ENCODE measurements at regions not wholly inside any gene's neighbourhood (a gene's known extent, or its start where the extent isn't known, plus 50 kb on each side); places are given as distances from the start of the nearest gene placed in this dataset.

DNA sequence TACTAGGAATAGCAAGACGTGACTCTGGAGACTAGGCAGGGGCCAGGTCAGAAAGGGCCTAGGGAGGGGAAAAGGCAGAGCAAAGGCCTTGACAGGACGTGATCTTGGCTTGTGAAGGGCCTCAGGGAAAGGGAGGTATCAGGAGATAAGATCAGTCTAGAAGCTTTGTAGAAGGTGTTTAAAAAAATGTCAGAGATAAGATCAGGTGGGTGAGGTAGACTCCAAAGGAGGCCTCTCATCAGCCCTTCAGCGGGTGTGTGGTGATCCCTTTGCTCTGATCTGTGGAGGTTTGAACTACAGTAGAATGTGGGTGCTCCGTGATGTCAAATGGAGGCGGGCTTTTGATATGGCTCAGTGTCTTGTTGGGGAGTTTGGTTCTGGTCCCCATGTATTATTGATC is 78.8 kb upstream of the PRPS1 start (continued):
- no peak for TF ChIP-seq ZNF114 (CRISPR knock-in tag; IDR thresholded peaks at IDR 0.05)

DNA sequence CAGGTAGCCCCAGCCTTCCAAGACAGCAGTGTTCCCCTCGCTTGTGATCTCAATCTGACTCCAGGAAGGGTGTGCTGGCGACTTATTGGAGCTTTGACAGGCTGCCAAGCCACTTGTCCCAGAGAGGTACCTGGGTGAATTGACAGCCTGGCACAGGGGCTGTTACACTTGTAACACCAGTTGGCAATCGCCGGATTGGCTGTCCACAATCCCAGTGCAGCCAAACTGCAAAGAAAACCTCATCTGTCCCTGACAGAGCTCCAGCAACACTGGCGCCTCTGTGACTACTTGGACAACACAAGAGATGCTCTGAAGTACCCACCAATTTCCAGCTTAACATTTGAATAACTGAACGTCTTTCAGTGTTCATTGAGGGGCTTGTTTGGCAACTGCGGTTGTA is 76.8 kb upstream of the PRPS1 start:
- H3K27ac ChIP-seq (ENCODE audit: low read depth): no peak overlapping the region
- DNase-seq (ENCODE audit: low spot score): no peak
- H4K20me1 ChIP-seq (replicated peaks; ENCODE audit: insufficient read depth): no peaks in the 10 kb centered on the region
- H3K9me3 Mint-ChIP-seq: no peaks in the 10 kb centered on the region
- H3K4me3 Mint-ChIP-seq: no peak overlapping the region
- no peaks in the 10 kb centered on the region for H3F3A ChIP-seq (replicated peaks; ENCODE audit: low read depth)
- H3K36me3 ChIP-seq (ENCODE audit: insufficient read depth): no peaks in the 10 kb centered on the region
- H3K4me1 Mint-ChIP-seq: 0 out of 3 replicates have a peak, but pooled peaks cover 3% of the 10 kb centered on the region
- no peaks in the 10 kb centered on the region for H3K79me2 ChIP-seq (replicated peaks; ENCODE audit: insufficient read depth)
- H2AFZ ChIP-seq: no peak overlapping the region
- H3K4me2 ChIP-seq: no peak overlapping the region
- peaks cover 3% of the 10 kb centered on the region for H3K27me3 Mint-ChIP-seq (ENCODE audit: insufficient read depth, low read depth, poor library complexity)
- no peaks in the 10 kb centered on the region for H3K9me2 ChIP-seq (ENCODE audit: insufficient read depth)
- H3K4me1 ChIP-seq (ENCODE audit: insufficient read depth): no peaks in the 10 kb centered on the region
- no peaks in the 10 kb centered on the region for H3K27me3 ChIP-seq (ENCODE audit: insufficient read depth)
- H3K36me3 Mint-ChIP-seq (ENCODE audit: low read depth): no peaks in the 10 kb centered on the region
- TF ChIP-seq ZNF114 (CRISPR knock-in tag; IDR thresholded peaks at IDR 0.05): no peak
- TF ChIP-seq, protein P1, sequence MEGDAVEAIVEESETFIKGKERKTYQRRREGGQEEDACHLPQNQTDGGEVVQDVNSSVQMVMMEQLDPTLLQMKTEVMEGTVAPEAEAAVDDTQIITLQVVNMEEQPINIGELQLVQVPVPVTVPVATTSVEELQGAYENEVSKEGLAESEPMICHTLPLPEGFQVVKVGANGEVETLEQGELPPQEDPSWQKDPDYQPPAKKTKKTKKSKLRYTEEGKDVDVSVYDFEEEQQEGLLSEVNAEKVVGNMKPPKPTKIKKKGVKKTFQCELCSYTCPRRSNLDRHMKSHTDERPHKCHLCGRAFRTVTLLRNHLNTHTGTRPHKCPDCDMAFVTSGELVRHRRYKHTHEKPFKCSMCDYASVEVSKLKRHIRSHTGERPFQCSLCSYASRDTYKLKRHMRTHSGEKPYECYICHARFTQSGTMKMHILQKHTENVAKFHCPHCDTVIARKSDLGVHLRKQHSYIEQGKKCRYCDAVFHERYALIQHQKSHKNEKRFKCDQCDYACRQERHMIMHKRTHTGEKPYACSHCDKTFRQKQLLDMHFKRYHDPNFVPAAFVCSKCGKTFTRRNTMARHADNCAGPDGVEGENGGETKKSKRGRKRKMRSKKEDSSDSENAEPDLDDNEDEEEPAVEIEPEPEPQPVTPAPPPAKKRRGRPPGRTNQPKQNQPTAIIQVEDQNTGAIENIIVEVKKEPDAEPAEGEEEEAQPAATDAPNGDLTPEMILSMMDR (conservative IDR thresholded peaks at IDR 0.05; ENCODE audit: low read depth in 2 of 2): no peak
- no peak for TF ChIP-seq EZH2phosphoT487 (IDR thresholded peaks at IDR 0.05; ENCODE audit: unreplicated experiment)
- no peak overlapping the region for H3K27ac Mint-ChIP-seq
- no peak for ATAC-seq
- H3K4me3 ChIP-seq: no peak overlapping the region

DNA sequence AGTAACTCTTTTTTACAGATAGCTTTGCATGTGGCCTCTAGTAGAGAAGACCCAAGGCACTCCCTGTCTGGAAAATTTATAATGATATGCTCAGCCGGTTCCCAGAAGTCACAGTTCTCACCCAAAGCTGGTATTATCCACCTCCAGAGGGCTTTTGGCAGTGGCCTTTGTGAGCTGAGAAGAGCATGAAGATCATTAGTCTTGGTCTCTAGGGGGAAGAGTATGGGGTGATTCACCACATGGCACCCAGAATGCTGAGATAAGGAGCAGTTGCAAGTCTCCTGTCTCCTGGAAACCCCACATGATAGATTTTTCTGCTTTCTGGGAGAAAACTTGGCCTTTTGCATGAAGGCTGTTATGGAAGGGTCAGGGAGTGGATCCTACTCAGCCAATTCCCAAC is 75.4 kb upstream of the PRPS1 start:
- Histone ChIP-seq H3K4me1 (ENCODE audit: insufficient read depth) (no peaks in the 10 kb centered on the region), H3K79me2 (replicated peaks; ENCODE audit: insufficient read depth) (no peaks in the 10 kb centered on the region), H3K36me3 (ENCODE audit: insufficient read depth) (no peaks in the 10 kb centered on the region), H2AFZ (no peak overlapping the region), H3F3A (replicated peaks; ENCODE audit: low read depth) (no peaks in the 10 kb centered on the region), H3K9me2 (ENCODE audit: insufficient read depth) (no peaks in the 10 kb centered on the region), H4K20me1 (replicated peaks; ENCODE audit: insufficient read depth) (no peaks in the 10 kb centered on the region), H3K4me3 (no peak overlapping the region), H3K27ac (ENCODE audit: low read depth) (no peak overlapping the region), H3K4me2 (no peak overlapping the region), H3K27me3 (ENCODE audit: insufficient read depth) (no peaks in the 10 kb centered on the region)
- no peak overlapping the region for H3K27ac Mint-ChIP-seq
- peaks cover 3% of the 10 kb centered on the region for H3K27me3 Mint-ChIP-seq (ENCODE audit: insufficient read depth, low read depth, poor library complexity)
- DNase-seq (ENCODE audit: low spot score) (no peak), ATAC-seq (no peak)
- H3K4me3 Mint-ChIP-seq: no peak overlapping the region
- TF ChIP-seq NANOG (IDR thresholded peaks at IDR 0.05; ENCODE audit: borderline replicate concordance) (no peak), ZNF114 (CRISPR knock-in tag; IDR thresholded peaks at IDR 0.05) (no peak), JUNB (IDR thresholded peaks at IDR 0.05; ENCODE audit: unreplicated experiment) (no peak)
- TF ChIP-seq, protein P2, sequence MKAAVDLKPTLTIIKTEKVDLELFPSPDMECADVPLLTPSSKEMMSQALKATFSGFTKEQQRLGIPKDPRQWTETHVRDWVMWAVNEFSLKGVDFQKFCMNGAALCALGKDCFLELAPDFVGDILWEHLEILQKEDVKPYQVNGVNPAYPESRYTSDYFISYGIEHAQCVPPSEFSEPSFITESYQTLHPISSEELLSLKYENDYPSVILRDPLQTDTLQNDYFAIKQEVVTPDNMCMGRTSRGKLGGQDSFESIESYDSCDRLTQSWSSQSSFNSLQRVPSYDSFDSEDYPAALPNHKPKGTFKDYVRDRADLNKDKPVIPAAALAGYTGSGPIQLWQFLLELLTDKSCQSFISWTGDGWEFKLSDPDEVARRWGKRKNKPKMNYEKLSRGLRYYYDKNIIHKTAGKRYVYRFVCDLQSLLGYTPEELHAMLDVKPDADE (IDR thresholded peaks at IDR 0.05): no peak
- TF ChIP-seq, protein P3, sequence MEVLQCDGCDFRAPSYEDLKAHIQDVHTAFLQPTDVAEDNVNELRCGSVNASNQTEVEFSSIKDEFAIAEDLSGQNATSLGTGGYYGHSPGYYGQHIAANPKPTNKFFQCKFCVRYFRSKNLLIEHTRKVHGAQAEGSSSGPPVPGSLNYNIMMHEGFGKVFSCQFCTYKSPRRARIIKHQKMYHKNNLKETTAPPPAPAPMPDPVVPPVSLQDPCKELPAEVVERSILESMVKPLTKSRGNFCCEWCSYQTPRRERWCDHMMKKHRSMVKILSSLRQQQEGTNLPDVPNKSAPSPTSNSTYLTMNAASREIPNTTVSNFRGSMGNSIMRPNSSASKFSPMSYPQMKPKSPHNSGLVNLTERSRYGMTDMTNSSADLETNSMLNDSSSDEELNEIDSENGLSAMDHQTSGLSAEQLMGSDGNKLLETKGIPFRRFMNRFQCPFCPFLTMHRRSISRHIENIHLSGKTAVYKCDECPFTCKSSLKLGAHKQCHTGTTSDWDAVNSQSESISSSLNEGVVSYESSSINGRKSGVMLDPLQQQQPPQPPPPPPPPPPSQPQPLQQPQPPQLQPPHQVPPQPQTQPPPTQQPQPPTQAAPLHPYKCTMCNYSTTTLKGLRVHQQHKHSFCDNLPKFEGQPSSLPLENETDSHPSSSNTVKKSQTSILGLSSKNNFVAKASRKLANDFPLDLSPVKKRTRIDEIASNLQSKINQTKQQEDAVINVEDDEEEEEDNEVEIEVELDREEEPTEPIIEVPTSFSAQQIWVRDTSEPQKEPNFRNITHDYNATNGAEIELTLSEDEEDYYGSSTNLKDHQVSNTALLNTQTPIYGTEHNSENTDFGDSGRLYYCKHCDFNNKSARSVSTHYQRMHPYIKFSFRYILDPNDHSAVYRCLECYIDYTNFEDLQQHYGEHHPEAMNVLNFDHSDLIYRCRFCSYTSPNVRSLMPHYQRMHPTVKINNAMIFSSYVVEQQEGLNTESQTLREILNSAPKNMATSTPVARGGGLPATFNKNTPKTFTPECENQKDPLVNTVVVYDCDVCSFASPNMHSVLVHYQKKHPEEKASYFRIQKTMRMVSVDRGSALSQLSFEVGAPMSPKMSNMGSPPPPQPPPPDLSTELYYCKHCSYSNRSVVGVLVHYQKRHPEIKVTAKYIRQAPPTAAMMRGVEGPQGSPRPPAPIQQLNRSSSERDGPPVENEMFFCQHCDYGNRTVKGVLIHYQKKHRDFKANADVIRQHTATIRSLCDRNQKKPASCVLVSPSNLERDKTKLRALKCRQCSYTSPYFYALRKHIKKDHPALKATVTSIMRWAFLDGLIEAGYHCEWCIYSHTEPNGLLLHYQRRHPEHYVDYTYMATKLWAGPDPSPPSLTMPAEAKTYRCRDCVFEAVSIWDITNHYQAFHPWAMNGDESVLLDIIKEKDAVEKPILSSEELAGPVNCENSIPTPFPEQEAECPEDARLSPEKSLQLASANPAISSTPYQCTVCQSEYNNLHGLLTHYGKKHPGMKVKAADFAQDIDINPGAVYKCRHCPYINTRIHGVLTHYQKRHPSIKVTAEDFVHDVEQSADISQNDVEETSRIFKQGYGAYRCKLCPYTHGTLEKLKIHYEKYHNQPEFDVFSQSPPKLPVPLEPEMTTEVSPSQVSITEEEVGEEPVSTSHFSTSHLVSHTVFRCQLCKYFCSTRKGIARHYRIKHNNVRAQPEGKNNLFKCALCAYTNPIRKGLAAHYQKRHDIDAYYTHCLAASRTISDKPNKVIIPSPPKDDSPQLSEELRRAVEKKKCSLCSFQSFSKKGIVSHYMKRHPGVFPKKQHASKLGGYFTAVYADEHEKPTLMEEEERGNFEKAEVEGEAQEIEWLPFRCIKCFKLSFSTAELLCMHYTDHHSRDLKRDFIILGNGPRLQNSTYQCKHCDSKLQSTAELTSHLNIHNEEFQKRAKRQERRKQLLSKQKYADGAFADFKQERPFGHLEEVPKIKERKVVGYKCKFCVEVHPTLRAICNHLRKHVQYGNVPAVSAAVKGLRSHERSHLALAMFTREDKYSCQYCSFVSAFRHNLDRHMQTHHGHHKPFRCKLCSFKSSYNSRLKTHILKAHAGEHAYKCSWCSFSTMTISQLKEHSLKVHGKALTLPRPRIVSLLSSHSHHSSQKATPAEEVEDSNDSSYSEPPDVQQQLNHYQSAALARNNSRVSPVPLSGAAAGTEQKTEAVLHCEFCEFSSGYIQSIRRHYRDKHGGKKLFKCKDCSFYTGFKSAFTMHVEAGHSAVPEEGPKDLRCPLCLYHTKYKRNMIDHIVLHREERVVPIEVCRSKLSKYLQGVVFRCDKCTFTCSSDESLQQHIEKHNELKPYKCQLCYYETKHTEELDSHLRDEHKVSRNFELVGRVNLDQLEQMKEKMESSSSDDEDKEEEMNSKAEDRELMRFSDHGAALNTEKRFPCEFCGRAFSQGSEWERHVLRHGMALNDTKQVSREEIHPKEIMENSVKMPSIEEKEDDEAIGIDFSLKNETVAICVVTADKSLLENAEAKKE (CRISPR knock-in tag; IDR thresholded peaks at IDR 0.05): no peak
- H3K4me1 Mint-ChIP-seq: peaks cover 7% of the 10 kb centered on the region; the same call in 2 of the 3 replicates
- no peaks in the 10 kb centered on the region for H3K36me3 Mint-ChIP-seq (ENCODE audit: low read depth)
- no peaks in the 10 kb centered on the region for H3K9me3 Mint-ChIP-seq
